Upper lobe of left lung (tissue), 6 donors: ENCODE measurements at regions not wholly inside any gene's neighbourhood (a gene's known extent, or its start where the extent isn't known, plus 50 kb on each side); places are given as distances from the start of the nearest gene placed in this dataset.

Experiments
- ATAC-seq, 2 donors: fragments of 200-7000 bp; cut with Tn5 transposase; one replicate each; pipeline ENCODE4 v1.9.1; 2022; ENCODE audit warnings: mild to moderate bottlenecking in 2 of 2, moderate library complexity in 2 of 2; ENCODE audit not compliant: low FRiP score in 2 of 2
- DNase-seq, 2 donors: peaks; one replicate each; pipeline ENCODE4 v3.0.0-alpha.2; 2019 to 2020
- H3K27ac ChIP-seq, 4 donors: fragments of 200-600 bp; sonication (generic); one replicate each; pipeline ENCODE4 v1.5.1; 2016 to 2019
- H3K27me3 ChIP-seq, 4 donors: fragments of 200-600 bp; sonication (generic); one replicate each; pipeline ENCODE4 v1.5.1; 2017 to 2019
- H3K36me3 ChIP-seq, 4 donors: fragments of 200-600 bp; sonication (generic); one replicate each; pipeline ENCODE4 v1.5.1; 2016 to 2019
- H3K4me1 ChIP-seq, 4 donors: fragments of 200-600 bp; sonication (generic); one replicate each; pipeline ENCODE4 v1.5.1; 2018 to 2019
- H3K4me3 ChIP-seq, 4 donors: fragments of 200-600 bp; sonication (generic); one replicate each; pipeline ENCODE4 v1.5.1; 2017 to 2019; ENCODE audit warnings: mild to moderate bottlenecking in 2 of 4, moderate library complexity in 1 of 4
- H3K9me3 ChIP-seq, 4 donors: fragments of 200-600 bp; sonication (generic); one replicate each; pipeline ENCODE4 v1.5.1; 2018 to 2019
- EP300 ChIP-seq, 4 donors: sonication (generic); formaldehyde crosslinking; IDR thresholded peaks; one replicate each; pipeline ENCODE4 v1.5.1; 2017; ENCODE audit warnings: antibody characterized with exemption in 4 of 4, control low read depth in 2 of 4
- POLR2A ChIP-seq, 4 donors: fragments of 450-650 bp; IDR thresholded peaks; one replicate each; pipeline ENCODE4 v1.5.1; 2016 to 2017; ENCODE audit warnings: antibody characterized with exemption in 4 of 4, mild to moderate bottlenecking in 2 of 4
- POLR2AphosphoS5 ChIP-seq, 2 donors: sonication (generic); formaldehyde crosslinking; IDR thresholded peaks; one replicate each; pipeline ENCODE4 v1.5.1; 2017; ENCODE audit warnings: antibody characterized with exemption in 2 of 2
- WGBS, 2 donors: methylation state at CpG; one replicate each; pipeline ENCODE4 v1.1.5; 2017 to 2018; 5-methylcytosine and 5-hydroxymethylcytosine counted together
- TF ChIP-seq, protein P1 (sequence below), 6 experiments: fragments of 450-650 bp in 4 of 6; fragments of 200-600 bp in 2 of 6; sonication (generic) in 2 of 6; IDR thresholded peaks; one replicate each; pipeline ENCODE4 v1.5.1; 2016 to 2019; ENCODE audit warnings: antibody characterized with exemption in 6 of 6
- donor health status: DM: no; HTN: no; CAD: no; lungs with moderate emphysema.
- donor health status: DM: no; HTN: yes; CAD: no; lungs with severe emphysema.

DNA sequence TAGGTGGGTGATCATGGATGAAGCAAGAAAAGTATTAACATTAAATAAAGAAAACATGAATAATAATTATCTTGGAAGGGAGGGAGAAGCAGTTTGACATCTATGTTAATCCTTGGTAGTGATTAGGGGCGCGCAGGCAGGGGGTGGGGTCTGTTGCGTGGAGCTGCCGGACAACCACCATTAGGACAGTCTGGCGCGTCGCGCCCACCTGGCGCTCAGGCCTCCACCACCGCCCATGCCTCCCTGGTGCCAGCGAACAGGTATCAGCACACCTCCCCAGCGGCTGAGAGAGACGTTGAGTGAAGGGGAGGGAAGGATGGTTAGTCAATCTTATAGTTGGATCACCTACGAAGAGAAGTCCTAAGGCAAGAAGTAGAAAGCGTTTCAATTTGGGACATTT is 94.2 kb upstream of the CDK1 start:
- peak in 1 of 2 donors; percentile 58 for DNase-seq
- H3K4me1 ChIP-seq = no peaks in the 10 kb centered on the region

DNA sequence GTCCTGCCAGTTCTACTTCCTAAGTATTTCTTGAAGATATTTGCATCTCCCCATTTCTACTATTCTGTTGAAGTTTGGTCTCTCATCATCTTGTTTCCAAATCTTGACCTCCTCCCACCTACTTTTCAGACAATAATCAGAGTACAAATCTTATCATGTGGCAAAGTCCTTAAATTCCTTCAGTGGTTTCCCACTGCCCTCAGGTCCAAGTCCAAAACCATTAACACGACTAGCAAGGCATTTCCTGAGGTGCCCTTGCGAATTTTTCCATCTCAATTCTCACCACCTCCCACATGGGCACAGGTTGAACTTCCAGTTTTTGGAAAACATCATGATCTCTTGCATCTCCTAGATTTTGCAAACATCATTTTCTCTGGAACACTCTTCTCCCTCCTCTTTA is 97.2 kb upstream of the CDK1 start:
- TF ChIP-seq POLR2A (IDR thresholded peaks at IDR 0.05) = no peak
- no peak for TF ChIP-seq POLR2AphosphoS5 (IDR thresholded peaks at IDR 0.05)
- no peak for TF ChIP-seq EP300 (IDR thresholded peaks at IDR 0.05)
- TF ChIP-seq, protein P1, sequence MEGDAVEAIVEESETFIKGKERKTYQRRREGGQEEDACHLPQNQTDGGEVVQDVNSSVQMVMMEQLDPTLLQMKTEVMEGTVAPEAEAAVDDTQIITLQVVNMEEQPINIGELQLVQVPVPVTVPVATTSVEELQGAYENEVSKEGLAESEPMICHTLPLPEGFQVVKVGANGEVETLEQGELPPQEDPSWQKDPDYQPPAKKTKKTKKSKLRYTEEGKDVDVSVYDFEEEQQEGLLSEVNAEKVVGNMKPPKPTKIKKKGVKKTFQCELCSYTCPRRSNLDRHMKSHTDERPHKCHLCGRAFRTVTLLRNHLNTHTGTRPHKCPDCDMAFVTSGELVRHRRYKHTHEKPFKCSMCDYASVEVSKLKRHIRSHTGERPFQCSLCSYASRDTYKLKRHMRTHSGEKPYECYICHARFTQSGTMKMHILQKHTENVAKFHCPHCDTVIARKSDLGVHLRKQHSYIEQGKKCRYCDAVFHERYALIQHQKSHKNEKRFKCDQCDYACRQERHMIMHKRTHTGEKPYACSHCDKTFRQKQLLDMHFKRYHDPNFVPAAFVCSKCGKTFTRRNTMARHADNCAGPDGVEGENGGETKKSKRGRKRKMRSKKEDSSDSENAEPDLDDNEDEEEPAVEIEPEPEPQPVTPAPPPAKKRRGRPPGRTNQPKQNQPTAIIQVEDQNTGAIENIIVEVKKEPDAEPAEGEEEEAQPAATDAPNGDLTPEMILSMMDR (IDR thresholded peaks at IDR 0.05) = no peak
- no peak overlapping the region for H3K27ac ChIP-seq
- no peaks in the 10 kb centered on the region for H3K4me1 ChIP-seq
- no peak for ATAC-seq
- H3K27me3 ChIP-seq = no peaks in the 10 kb centered on the region
- H3K36me3 ChIP-seq = no peaks in the 10 kb centered on the region
- 63 to 73% methylated on average over 2 of the region's 2 CpGs for WGBS, 2 donors
- H3K9me3 ChIP-seq = no peaks in the 10 kb centered on the region
- DNase-seq = no peak
- no peak overlapping the region for H3K4me3 ChIP-seq

More for the DNA sequence above, 94.2 kb upstream of the CDK1 start:
- Histone ChIP-seq H3K27me3 (no peaks in the 10 kb centered on the region), H3K9me3 (no peaks in the 10 kb centered on the region), H3K4me3 (no peak overlapping the region), H3K27ac (no peak overlapping the region), H3K36me3 (no peaks in the 10 kb centered on the region)
- no peak for ATAC-seq
- 91 to 93% methylated on average over 15 of the region's 15 CpGs for WGBS, 2 donors
- TF ChIP-seq, protein P1 (IDR thresholded peaks at IDR 0.05) = no peak
- no peak for TF ChIP-seq EP300 (IDR thresholded peaks at IDR 0.05)
- no peak for TF ChIP-seq POLR2A (IDR thresholded peaks at IDR 0.05)
- no peak for TF ChIP-seq POLR2AphosphoS5 (IDR thresholded peaks at IDR 0.05)

DNA sequence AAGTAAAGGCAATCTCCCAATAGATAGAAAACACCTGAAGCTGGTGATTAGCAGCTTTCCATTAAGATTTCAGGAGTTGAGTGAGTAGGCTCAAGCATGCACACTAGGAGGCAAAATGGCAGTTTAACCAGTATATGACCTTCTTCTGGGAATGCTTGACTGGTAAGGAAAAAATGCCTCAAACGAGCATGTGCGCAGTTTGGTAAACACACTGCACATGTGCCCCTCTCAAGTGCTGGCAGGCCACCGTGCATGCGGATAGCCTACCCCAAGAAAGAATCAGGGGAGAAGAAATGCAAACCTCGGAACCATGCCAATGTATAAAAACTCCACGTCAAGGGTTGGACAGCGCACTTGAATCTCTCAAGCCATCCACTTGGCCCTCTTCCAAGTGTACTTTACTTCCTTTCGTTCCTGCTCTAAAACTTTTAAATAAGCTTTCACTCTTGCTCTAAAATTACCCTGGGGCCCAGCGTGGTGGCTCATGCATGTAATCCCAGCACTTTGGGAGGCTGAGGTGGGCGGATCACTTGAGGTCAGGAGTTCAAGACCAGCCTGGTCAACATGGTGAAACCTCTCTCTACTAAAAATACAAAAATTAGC is 98.8 kb upstream of the CDK1 start:
- H3K36me3 ChIP-seq = no peaks in the 10 kb centered on the region
- no peak overlapping the region for H3K4me3 ChIP-seq
- DNase-seq (peak in 1 of 2 donors; percentile 40), ATAC-seq (peak; percentile 19 to 82)
- H3K27ac ChIP-seq = peak overlapping the region in 3 of 4 donors; percentile 5 to 32 (median 30)
- no peaks in the 10 kb centered on the region for H3K9me3 ChIP-seq
- no peak for TF ChIP-seq POLR2A (IDR thresholded peaks at IDR 0.05)
- TF ChIP-seq, protein P1 (IDR thresholded peaks at IDR 0.05) = no peak
- no peak for TF ChIP-seq EP300 (IDR thresholded peaks at IDR 0.05)
- no peak for TF ChIP-seq POLR2AphosphoS5 (IDR thresholded peaks at IDR 0.05)
- no peaks in the 10 kb centered on the region for H3K4me1 ChIP-seq
- no peaks in the 10 kb centered on the region for H3K27me3 ChIP-seq
- 56 to 61% methylated on average over 10 of the region's 10 CpGs for WGBS, 2 donors

DNA sequence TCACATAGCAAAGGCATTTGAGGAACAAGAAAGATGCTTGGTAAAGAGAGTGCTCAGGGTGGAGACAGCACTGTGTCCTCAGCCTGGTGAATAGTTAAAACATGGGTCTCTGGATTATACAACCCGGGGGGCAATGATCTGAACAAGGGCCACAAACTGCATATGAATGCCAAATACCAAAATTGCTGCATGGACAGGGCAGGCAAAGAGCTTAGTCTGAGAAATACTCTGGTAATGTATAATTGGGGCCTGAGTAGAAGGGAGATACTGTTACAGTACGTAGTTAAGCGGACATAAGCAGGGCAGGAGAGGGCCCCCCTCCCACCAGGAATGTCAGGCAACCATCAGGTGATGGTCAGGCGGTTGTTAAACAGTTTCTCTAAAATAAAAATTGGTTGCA is 99.3 kb upstream of the CDK1 start:
- TF ChIP-seq POLR2AphosphoS5 (IDR thresholded peaks at IDR 0.05) = no peak
- no peak for TF ChIP-seq EP300 (IDR thresholded peaks at IDR 0.05)
- TF ChIP-seq POLR2A (IDR thresholded peaks at IDR 0.05) = no peak
- TF ChIP-seq, protein P1 (IDR thresholded peaks at IDR 0.05) = no peak
- 83% methylated on average over 4 of the region's 4 CpGs for WGBS, 2 donors
- Histone ChIP-seq H3K36me3 (peaks cover 0 to 2% (median 0%) of the 10 kb centered on the region in 4 donors), H3K9me3 (no peaks in the 10 kb centered on the region), H3K4me1 (no peaks in the 10 kb centered on the region), H3K27me3 (no peaks in the 10 kb centered on the region), H3K4me3 (no peak overlapping the region), H3K27ac (peak overlapping the region in 3 of 4 donors; percentile 5 to 32 (median 30))
- peak in 1 of 2 donors; percentile 42 for ATAC-seq
- DNase-seq = no peak

DNA sequence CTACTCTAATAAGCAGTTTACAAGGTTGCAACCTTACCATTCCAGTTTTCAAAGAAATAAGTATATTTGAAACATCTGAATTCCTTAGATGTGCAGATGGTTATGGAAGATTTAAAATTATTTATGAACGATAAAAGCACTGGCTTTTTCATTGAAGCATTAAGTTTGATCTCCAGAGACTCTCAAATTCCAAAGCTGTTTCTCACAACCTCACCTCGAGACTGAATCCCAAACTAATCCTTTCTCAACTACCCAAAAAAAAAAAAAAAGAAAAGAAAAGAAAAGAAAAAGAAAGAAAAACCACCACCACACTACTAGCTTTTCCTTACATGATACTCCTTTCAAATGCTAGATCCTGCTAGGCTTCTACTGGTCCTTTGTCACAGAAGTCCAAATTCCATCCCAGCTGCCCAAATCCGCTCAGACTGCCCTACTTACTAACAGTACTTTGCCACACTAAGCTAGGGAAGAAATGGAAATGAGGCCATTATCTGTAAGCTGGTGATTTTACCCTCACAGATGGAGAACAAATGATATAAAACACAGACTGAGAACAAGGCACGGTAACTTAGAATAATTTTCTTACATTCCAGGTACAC is 100.6 kb upstream of the CDK1 start:
- WGBS, 2 donors = 76 to 78% methylated on average over 4 of the region's 4 CpGs
- Histone ChIP-seq H3K9me3 (no peaks in the 10 kb centered on the region), H3K36me3 (peaks cover 0 to 3% (median 0%) of the 10 kb centered on the region in 4 donors), H3K4me3 (no peak overlapping the region), H3K4me1 (no peaks in the 10 kb centered on the region), H3K27me3 (no peaks in the 10 kb centered on the region), H3K27ac (no peak overlapping the region)
- TF ChIP-seq POLR2AphosphoS5 (IDR thresholded peaks at IDR 0.05) (no peak), POLR2A (IDR thresholded peaks at IDR 0.05) (no peak), EP300 (IDR thresholded peaks at IDR 0.05) (no peak)
- TF ChIP-seq, protein P1 (IDR thresholded peaks at IDR 0.05) = no peak
- DNase-seq = no peak
- no peak for ATAC-seq
